OCI-LY1 (cell line): ENCODE measurements at regions not wholly inside any gene's neighbourhood (a gene's known extent, or its start where the extent isn't known, plus 50 kb on each side); places are given as distances from the start of the nearest gene placed in this dataset.

Experiments used
- H2AFZ ChIP-seq: fragments of 200-600 bp; sonication (generic), shearing (Covaris generic); 2 replicates; pipeline ENCODE4 v1.6.0; 2014; ENCODE audit warnings: antibody characterized with exemption, mild to moderate bottlenecking, low read length
- H3F3A ChIP-seq: fragments of 200-600 bp; sonication (generic), shearing (Covaris generic); 2 replicates; pipeline ENCODE4 v1.6.0; 2014; ENCODE audit warnings: mild to moderate bottlenecking, antibody characterized with exemption, low read length, moderate library complexity; ENCODE audit not compliant: insufficient read depth
- H3K27ac ChIP-seq: fragments of 200-600 bp; sonication (generic); 2 replicates; pipeline ENCODE4 v1.5.1; 2014; ENCODE audit warnings: low read length, mixed run types, mild to moderate bottlenecking, low read depth; ENCODE audit not compliant: poor library complexity, severe bottlenecking
- H3K27me3 ChIP-seq: fragments of 200-600 bp; sonication (generic); 2 replicates; pipeline ENCODE4 v1.6.0; 2014; ENCODE audit warnings: antibody characterized with exemption, mild to moderate bottlenecking, low read length, moderate library complexity; ENCODE audit not compliant: insufficient read depth
- H3K36me3 ChIP-seq: fragments of 200-600 bp; sonication (generic); 2 replicates; pipeline ENCODE4 v1.6.1; 2014; ENCODE audit warnings: mild to moderate bottlenecking, antibody characterized with exemption, low read length, moderate library complexity, mixed read lengths; ENCODE audit not compliant: insufficient read depth
- H3K4me1 ChIP-seq: fragments of 200-600 bp; sonication (generic); 2 replicates; pipeline ENCODE4 v1.5.1; 2014; ENCODE audit warnings: mild to moderate bottlenecking, low read length, moderate library complexity; ENCODE audit not compliant: insufficient read depth, severe bottlenecking
- H3K4me2 ChIP-seq: fragments of 200-600 bp; sonication (generic), shearing (Covaris generic); 2 replicates; pipeline ENCODE4 v1.6.1; 2014; ENCODE audit warnings: low read length
- H3K4me3 ChIP-seq: fragments of 200-600 bp; sonication (generic); 2 replicates; pipeline ENCODE4 v1.5.1; 2014; ENCODE audit warnings: low read length, low read depth, mild to moderate bottlenecking, mixed read lengths; ENCODE audit not compliant: poor library complexity, severe bottlenecking
- H3K79me2 ChIP-seq: fragments of 200-600 bp; shearing (Covaris generic); 2 replicates; pipeline ENCODE4 v1.6.1; 2016; ENCODE audit warnings: mixed run types, low read length, mixed read lengths; ENCODE audit not compliant: insufficient read depth
- H3K9ac ChIP-seq: fragments of 200-600 bp; sonication (generic), shearing (Covaris generic); 2 replicates; pipeline ENCODE4 v1.6.1; 2014; ENCODE audit warnings: mild to moderate bottlenecking, low read length, mixed read lengths
- H3K9me2 ChIP-seq: fragments of 200-600 bp; sonication (generic), shearing (Covaris generic); 2 replicates; pipeline ENCODE4 v1.6.1; 2014; ENCODE audit warnings: low read depth, mild to moderate bottlenecking, low read length, mixed read lengths
- H3K9me3 ChIP-seq: fragments of 200-600 bp; shearing (Covaris generic); 2 replicates; pipeline ENCODE4 v1.6.1; 2014; ENCODE audit warnings: low read length, mixed read lengths
- H4K20me1 ChIP-seq: fragments of 200-600 bp; sonication (generic), shearing (Covaris generic); 2 replicates; pipeline ENCODE4 v1.6.0; 2016; ENCODE audit warnings: mild to moderate bottlenecking, low read length; ENCODE audit not compliant: insufficient read depth
- EZH2 ChIP-seq: fragments of 200-600 bp; sonication (generic), shearing (Covaris generic); IDR thresholded peaks from 2 replicates; pipeline ENCODE4 v1.8.0; 2017; ENCODE audit warnings: borderline replicate concordance, mixed run types, mild to moderate bottlenecking, antibody characterized with exemption, low read length, moderate library complexity, mixed read lengths
- TF ChIP-seq, protein P1 (sequence below): fragments of 200-600 bp; sonication (generic), shearing (Covaris generic); IDR thresholded peaks from 2 replicates; pipeline ENCODE4 v1.5.1; 2017; ENCODE audit warnings: mild to moderate bottlenecking, antibody characterized with exemption, low read length, moderate library complexity, mixed read lengths

DNA sequence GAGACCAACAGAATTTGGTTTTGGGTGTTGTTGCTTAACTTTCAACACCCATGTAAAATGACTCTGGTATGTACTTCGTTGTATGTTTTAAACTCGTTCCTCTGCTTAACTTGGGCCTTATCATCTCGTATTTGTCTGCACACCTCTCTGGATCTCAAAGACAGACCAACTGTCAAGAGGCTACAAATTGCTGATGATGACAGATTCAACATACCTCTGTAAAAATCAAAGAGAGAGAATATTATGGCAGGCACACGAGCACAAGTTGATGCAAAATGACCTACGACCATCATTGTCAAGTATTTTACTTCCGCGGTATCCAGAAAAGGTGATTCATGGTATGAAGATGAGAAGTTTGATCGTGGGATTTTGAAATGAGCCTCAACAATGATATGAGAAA lies 132.1 kb upstream of the ARGLU1 start:
- no peaks in the 10 kb centered on the region for H3K4me1 ChIP-seq
- H3K27me3 ChIP-seq, result peaks cover 6% of the 10 kb centered on the region; the same call in 1 of the 2 replicates
- no peaks in the 10 kb centered on the region for H3K79me2 ChIP-seq
- H4K20me1 ChIP-seq, result no peaks in the 10 kb centered on the region
- H3K36me3 ChIP-seq, result no peaks in the 10 kb centered on the region
- H3K4me2 ChIP-seq, result no peak overlapping the region
- H3F3A ChIP-seq, result no peaks in the 10 kb centered on the region
- H3K9ac ChIP-seq, result no peak overlapping the region
- H3K9me2 ChIP-seq, result no peaks in the 10 kb centered on the region
- no peak overlapping the region for H2AFZ ChIP-seq
- no peaks in the 10 kb centered on the region for H3K9me3 ChIP-seq
- H3K27ac ChIP-seq, result no peak overlapping the region
- no peak for TF ChIP-seq EZH2
- TF ChIP-seq, protein P1, sequence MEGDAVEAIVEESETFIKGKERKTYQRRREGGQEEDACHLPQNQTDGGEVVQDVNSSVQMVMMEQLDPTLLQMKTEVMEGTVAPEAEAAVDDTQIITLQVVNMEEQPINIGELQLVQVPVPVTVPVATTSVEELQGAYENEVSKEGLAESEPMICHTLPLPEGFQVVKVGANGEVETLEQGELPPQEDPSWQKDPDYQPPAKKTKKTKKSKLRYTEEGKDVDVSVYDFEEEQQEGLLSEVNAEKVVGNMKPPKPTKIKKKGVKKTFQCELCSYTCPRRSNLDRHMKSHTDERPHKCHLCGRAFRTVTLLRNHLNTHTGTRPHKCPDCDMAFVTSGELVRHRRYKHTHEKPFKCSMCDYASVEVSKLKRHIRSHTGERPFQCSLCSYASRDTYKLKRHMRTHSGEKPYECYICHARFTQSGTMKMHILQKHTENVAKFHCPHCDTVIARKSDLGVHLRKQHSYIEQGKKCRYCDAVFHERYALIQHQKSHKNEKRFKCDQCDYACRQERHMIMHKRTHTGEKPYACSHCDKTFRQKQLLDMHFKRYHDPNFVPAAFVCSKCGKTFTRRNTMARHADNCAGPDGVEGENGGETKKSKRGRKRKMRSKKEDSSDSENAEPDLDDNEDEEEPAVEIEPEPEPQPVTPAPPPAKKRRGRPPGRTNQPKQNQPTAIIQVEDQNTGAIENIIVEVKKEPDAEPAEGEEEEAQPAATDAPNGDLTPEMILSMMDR, result no peak
- no peak overlapping the region for H3K4me3 ChIP-seq

GRCh38 chr13:106699311-106699710 lies 131.4 kb upstream of the ARGLU1 start:
- H3K4me2 ChIP-seq, result no peak overlapping the region

GRCh38 chr13:106696719-106697118 lies 128.8 kb upstream of the ARGLU1 start:
- Histone ChIP-seq H3K4me3 (no peak overlapping the region), H3F3A (no peaks in the 10 kb centered on the region), H3K9me2 (no peaks in the 10 kb centered on the region), H3K9ac (no peak overlapping the region), H3K36me3 (no peaks in the 10 kb centered on the region), H3K4me2 (no peak overlapping the region), H3K4me1 (no peaks in the 10 kb centered on the region), H4K20me1 (no peaks in the 10 kb centered on the region), H2AFZ (no peak overlapping the region), H3K27me3 (peaks cover 6% of the 10 kb centered on the region; the same call in 1 of the 2 replicates), H3K79me2 (no peaks in the 10 kb centered on the region), H3K9me3 (no peaks in the 10 kb centered on the region), H3K27ac (no peak overlapping the region)
- TF ChIP-seq, protein P1, result no peak
- no peak for TF ChIP-seq EZH2

More at GRCh38 chr13:106699311-106699710, 131.4 kb upstream of the ARGLU1 start:
- no peaks in the 10 kb centered on the region for H3K79me2 ChIP-seq
- TF ChIP-seq, protein P1, result no peak
- no peak for TF ChIP-seq EZH2
- no peaks in the 10 kb centered on the region for H3K4me1 ChIP-seq
- no peaks in the 10 kb centered on the region for H3K9me3 ChIP-seq
- no peak overlapping the region for H3K27ac ChIP-seq
- no peak overlapping the region for H3K9ac ChIP-seq
- H3K27me3 ChIP-seq, result peaks cover 6% of the 10 kb centered on the region; the same call in 1 of the 2 replicates
- no peaks in the 10 kb centered on the region for H3F3A ChIP-seq
- H3K36me3 ChIP-seq, result no peaks in the 10 kb centered on the region
- H2AFZ ChIP-seq, result no peak overlapping the region
- no peaks in the 10 kb centered on the region for H3K9me2 ChIP-seq
- H4K20me1 ChIP-seq, result no peaks in the 10 kb centered on the region
- no peak overlapping the region for H3K4me3 ChIP-seq
